MM.1S (cell line): ENCODE measurements at regions not wholly inside any gene's neighbourhood (a gene's known extent, or its start where the extent isn't known, plus 50 kb on each side); places are given as distances from the start of the nearest gene placed in this dataset.
A peak's percentile ranks its signal among the peaks of the same experiment; 100 is the strongest.

Experiments used
- DNase-seq: peaks from one replicate; pipeline ENCODE4 v3.0.0-alpha.2; 2015
- H2AFZ ChIP-seq: fragments of 300-600 bp; sonication (generic); 2 replicates; pipeline ENCODE4 v1.6.0; 2016; ENCODE audit warnings: antibody characterized with exemption, low read length
- H3F3A ChIP-seq: fragments of 300-600 bp; sonication (generic); 2 replicates; pipeline ENCODE4 v1.6.1; 2016; ENCODE audit warnings: mild to moderate bottlenecking, antibody characterized with exemption, low read length, moderate library complexity, mixed read lengths; ENCODE audit not compliant: insufficient read depth
- H3K27ac ChIP-seq: fragments of 300-600 bp; sonication (generic); 2 replicates; pipeline ENCODE4 v1.5.1; 2016; ENCODE audit warnings: mild to moderate bottlenecking, low read length
- H3K27me3 ChIP-seq: fragments of 300-600 bp; sonication (generic); replicated peaks from 2 replicates; pipeline ENCODE4 v1.6.0; 2016; ENCODE audit warnings: low read length; ENCODE audit not compliant: insufficient read depth
- H3K36me3 ChIP-seq: fragments of 300-600 bp; sonication (generic); replicated peaks from 2 replicates; pipeline ENCODE4 v1.6.1; 2016; ENCODE audit warnings: mild to moderate bottlenecking, low read length, mixed read lengths; ENCODE audit not compliant: insufficient read depth
- H3K4me1 ChIP-seq: fragments of 300-600 bp; sonication (generic); 2 replicates; pipeline ENCODE4 v1.6.1; 2016; ENCODE audit warnings: low read length, mixed read lengths
- H3K4me2 ChIP-seq: fragments of 300-600 bp; sonication (generic); 2 replicates; pipeline ENCODE4 v1.6.0; 2016; ENCODE audit warnings: low read depth, low read length
- H3K4me3 ChIP-seq: fragments of 300-600 bp; sonication (generic); 2 replicates; pipeline ENCODE4 v1.5.1; 2016; ENCODE audit warnings: low read length, mixed read lengths
- H3K79me2 ChIP-seq: fragments of 300-600 bp; sonication (generic); 2 replicates; pipeline ENCODE4 v1.6.1; 2016; ENCODE audit warnings: mixed run types, low read length, mixed read lengths
- H3K9ac ChIP-seq: fragments of 300-600 bp; sonication (generic); 2 replicates; pipeline ENCODE4 v1.6.1; 2016; ENCODE audit warnings: low read length, mixed read lengths
- H3K9me2 ChIP-seq: fragments of 300-600 bp; sonication (generic); replicated peaks from 2 replicates; pipeline ENCODE4 v1.6.1; 2016; ENCODE audit warnings: mild to moderate bottlenecking, low read length, mixed read lengths; ENCODE audit not compliant: insufficient read depth
- H3K9me3 ChIP-seq: fragments of 300-600 bp; sonication (generic); replicated peaks from 2 replicates; pipeline ENCODE4 v1.6.1; 2016; ENCODE audit warnings: mild to moderate bottlenecking, low read length, mixed read lengths; ENCODE audit not compliant: insufficient read depth
- H4K20me1 ChIP-seq: fragments of 300-600 bp; sonication (generic); 2 replicates; pipeline ENCODE4 v1.6.1; 2016; ENCODE audit warnings: mild to moderate bottlenecking, low read length, moderate library complexity, mixed read lengths; ENCODE audit not compliant: insufficient read depth
- EZH2 ChIP-seq: fragments of 300-600 bp; sonication (generic); optimal IDR thresholded peaks from 2 replicates; pipeline ENCODE3; 2017; ENCODE audit warnings: low read depth, mild to moderate bottlenecking, antibody characterized with exemption, low read length, mixed read lengths
- EZH2phosphoT487 ChIP-seq: fragments of 300-600 bp; sonication (generic); IDR thresholded peaks from 2 replicates; pipeline ENCODE4 v1.6.1; 2018; ENCODE audit warnings: antibody characterized with exemption, low read length
- TF ChIP-seq, protein P1 (sequence below): fragments of 300-600 bp; sonication (generic); IDR thresholded peaks from 2 replicates; pipeline ENCODE4 v1.5.1; 2016; ENCODE audit warnings: antibody characterized with exemption, low read length, mixed read lengths

DNA sequence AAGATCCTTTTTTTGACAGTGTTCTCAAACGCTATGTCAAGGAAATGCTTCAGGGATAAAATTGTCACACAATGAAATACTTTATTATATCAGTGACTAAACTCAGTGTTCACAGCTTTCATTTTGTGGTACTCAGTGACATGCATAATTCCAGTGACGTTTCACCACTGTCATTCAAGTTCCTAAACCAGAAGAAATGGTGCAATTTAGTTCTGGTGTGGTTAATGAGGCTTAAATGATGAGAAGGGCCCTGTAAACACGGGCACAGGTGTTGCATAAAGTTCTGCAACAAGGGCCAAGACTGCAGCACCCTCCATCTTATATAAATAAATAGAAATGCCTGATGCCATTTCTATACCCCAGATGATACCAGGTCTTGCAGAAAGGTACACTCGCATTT, 1247.1 kb downstream of the GATA3 start:
- Histone ChIP-seq H3K4me3 (no peak overlapping the region), H2AFZ (no peak overlapping the region), H3K36me3 (no peaks in the 10 kb centered on the region), H4K20me1 (no peaks in the 10 kb centered on the region), H3K79me2 (no peaks in the 10 kb centered on the region), H3K9me2 (no peaks in the 10 kb centered on the region), H3K4me1 (no peaks in the 10 kb centered on the region), H3K9ac (no peak overlapping the region), H3K27ac (no peak overlapping the region), H3K4me2 (no peak overlapping the region), H3K9me3 (no peaks in the 10 kb centered on the region), H3F3A (no peaks in the 10 kb centered on the region), H3K27me3 (no peaks in the 10 kb centered on the region)
- no peak for DNase-seq
- no peak for TF ChIP-seq EZH2
- TF ChIP-seq, protein P1, sequence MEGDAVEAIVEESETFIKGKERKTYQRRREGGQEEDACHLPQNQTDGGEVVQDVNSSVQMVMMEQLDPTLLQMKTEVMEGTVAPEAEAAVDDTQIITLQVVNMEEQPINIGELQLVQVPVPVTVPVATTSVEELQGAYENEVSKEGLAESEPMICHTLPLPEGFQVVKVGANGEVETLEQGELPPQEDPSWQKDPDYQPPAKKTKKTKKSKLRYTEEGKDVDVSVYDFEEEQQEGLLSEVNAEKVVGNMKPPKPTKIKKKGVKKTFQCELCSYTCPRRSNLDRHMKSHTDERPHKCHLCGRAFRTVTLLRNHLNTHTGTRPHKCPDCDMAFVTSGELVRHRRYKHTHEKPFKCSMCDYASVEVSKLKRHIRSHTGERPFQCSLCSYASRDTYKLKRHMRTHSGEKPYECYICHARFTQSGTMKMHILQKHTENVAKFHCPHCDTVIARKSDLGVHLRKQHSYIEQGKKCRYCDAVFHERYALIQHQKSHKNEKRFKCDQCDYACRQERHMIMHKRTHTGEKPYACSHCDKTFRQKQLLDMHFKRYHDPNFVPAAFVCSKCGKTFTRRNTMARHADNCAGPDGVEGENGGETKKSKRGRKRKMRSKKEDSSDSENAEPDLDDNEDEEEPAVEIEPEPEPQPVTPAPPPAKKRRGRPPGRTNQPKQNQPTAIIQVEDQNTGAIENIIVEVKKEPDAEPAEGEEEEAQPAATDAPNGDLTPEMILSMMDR: no peak

DNA sequence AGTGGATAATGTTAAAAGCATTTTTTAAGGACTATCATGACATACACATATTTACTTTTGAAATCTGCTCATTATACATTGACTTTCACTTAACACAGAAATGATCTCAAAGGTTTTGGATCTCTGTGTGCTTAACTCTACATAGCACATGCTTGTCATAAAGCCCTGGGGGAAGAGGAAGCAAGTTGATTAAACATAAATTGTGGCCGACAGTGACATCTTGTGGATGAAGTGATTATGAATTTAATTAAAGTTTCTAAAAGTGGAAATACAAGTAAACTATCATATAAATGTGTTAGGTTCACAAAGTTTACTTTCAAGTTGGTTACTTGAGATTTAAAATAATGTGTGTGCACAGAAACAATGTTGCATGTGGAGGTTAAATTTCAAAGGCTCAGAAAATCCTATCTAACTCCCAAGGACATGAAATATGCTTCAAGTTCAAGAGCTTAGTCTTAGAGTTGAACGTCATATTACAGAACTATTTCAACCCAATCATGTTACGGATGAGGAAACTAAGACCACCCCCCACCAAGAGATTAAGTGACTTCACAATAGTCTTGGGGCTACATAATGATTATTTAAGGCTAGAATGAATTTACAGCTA, 1247.8 kb downstream of the GATA3 start:
- no peaks in the 10 kb centered on the region for H3K36me3 ChIP-seq
- no peak overlapping the region for H3K27ac ChIP-seq
- H3K4me1 ChIP-seq: no peaks in the 10 kb centered on the region
- no peaks in the 10 kb centered on the region for H3K79me2 ChIP-seq
- no peaks in the 10 kb centered on the region for H3K9me2 ChIP-seq
- H3K4me2 ChIP-seq: no peak overlapping the region
- H3K9ac ChIP-seq: no peak overlapping the region
- no peaks in the 10 kb centered on the region for H3K27me3 ChIP-seq
- TF ChIP-seq, protein P1: peak; percentile 46
- TF ChIP-seq EZH2 (no peak), EZH2phosphoT487 (no peak)
- H3K9me3 ChIP-seq: no peaks in the 10 kb centered on the region
- no peak overlapping the region for H2AFZ ChIP-seq
- DNase-seq: peak; percentile 60
- no peaks in the 10 kb centered on the region for H3F3A ChIP-seq
- no peak overlapping the region for H3K4me3 ChIP-seq
- H4K20me1 ChIP-seq: no peaks in the 10 kb centered on the region

DNA sequence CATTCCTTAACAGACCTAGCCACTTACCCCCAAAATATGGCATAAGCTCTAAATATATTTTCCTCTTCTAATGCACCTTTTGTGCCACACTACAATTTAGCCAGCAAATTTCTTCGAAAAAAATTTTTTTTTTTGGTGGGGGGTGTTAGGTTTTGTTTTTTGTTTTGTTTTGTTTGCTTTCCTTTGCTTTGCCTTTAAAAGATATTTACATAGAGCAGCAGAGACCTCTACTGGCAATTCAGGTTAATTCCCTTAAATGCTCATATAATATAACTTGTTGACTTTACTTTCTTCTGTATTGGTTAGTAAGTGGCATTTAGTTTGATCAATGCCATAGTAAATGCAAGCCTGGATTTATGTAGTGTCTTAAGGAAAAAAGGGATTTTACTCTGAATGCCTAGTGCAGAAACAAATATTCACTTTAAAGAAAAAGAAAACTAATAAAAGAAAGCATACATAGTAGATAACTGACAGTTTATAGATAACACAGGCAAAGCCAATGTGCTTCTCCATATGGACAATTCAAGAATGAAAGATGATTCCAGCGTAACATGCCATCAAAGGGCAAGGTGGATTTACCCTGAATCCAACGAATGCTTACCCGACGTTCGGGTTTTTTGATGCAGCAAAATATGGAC, 1250.6 kb downstream of the GATA3 start:
- peak; percentile 34 for DNase-seq
- Histone ChIP-seq H3K36me3 (no peaks in the 10 kb centered on the region), H4K20me1 (no peaks in the 10 kb centered on the region), H3K27ac (no peak overlapping the region), H3K4me1 (no peaks in the 10 kb centered on the region), H3K9me2 (no peaks in the 10 kb centered on the region), H3K9ac (no peak overlapping the region), H3K4me2 (no peak overlapping the region), H3K27me3 (no peaks in the 10 kb centered on the region), H3K79me2 (no peaks in the 10 kb centered on the region), H3K9me3 (no peaks in the 10 kb centered on the region), H3K4me3 (no peak overlapping the region), H2AFZ (no peak overlapping the region), H3F3A (no peaks in the 10 kb centered on the region)
- TF ChIP-seq, protein P1: peak; percentile 59
- TF ChIP-seq EZH2: no peak
- TF ChIP-seq EZH2phosphoT487: no peak
